Activated naive CD8-positive, alpha-beta T cell treated with anti-CD3 and anti-CD28 coated beads, Interleukin-2, amount 50 U/mL, for 24 hours (primary cell): ENCODE measurements at regions not wholly inside any gene's neighbourhood (a gene's known extent, or its start where the extent isn't known, plus 50 kb on each side); places are given as distances from the start of the nearest gene placed in this dataset.

Source experiments
- ATAC-seq: fragments of 150-1000 bp; cut with Tn5 transposase; one replicate; pipeline ENCODE4 v1.10.0; 2021
- DNase-seq: peaks from one replicate; pipeline ENCODE4 v3.0.0; 2021
- H3K27ac Mint-ChIP-seq: one replicate; pipeline ENCODE4 v1.8.0; 2021; ENCODE audit warnings: mild to moderate bottlenecking, mixed read lengths
- H3K27me3 Mint-ChIP-seq: one replicate; pipeline ENCODE4 v1.8.0; 2021; ENCODE audit warnings: mixed read lengths
- H3K36me3 Mint-ChIP-seq: one replicate; pipeline ENCODE4 v1.8.0; 2021; ENCODE audit warnings: low read depth, mixed read lengths
- H3K4me1 Mint-ChIP-seq: one replicate; pipeline ENCODE4 v1.8.0; 2021; ENCODE audit warnings: mixed read lengths
- H3K4me3 Mint-ChIP-seq: one replicate; pipeline ENCODE4 v1.8.0; 2021; ENCODE audit warnings: mild to moderate bottlenecking, moderate library complexity, mixed read lengths
- H3K9me3 Mint-ChIP-seq: one replicate; pipeline ENCODE4 v1.8.0; 2021; ENCODE audit warnings: mixed read lengths

DNA sequence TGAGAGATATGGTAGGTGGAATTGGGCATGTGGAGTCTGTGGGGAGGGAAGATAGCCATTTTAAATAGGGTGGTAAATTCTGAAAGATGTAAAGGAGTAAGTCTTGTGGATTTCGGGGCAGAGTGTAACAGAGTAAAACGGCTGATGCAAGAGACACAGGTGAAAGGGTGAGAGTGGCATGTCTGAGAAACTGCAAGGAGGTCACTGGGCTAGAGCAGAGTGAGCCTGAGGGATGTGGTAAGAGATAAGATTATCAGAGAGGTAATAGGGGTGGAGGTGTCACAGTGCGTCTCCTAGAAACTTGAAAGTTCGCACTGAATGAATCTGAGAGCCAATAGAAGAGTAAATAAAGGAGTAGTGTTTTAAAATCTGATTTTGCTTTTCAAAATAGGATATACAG is 308.1 kb downstream of the EPM2A start:
- no peaks in the 10 kb centered on the region for H3K4me1 Mint-ChIP-seq
- no peak for DNase-seq
- no peak overlapping the region for H3K4me3 Mint-ChIP-seq
- H3K9me3 Mint-ChIP-seq: no peaks in the 10 kb centered on the region
- no peaks in the 10 kb centered on the region for H3K36me3 Mint-ChIP-seq
- no peak overlapping the region for H3K27ac Mint-ChIP-seq
- no peak for ATAC-seq
- peaks cover 3% of the 10 kb centered on the region for H3K27me3 Mint-ChIP-seq

DNA sequence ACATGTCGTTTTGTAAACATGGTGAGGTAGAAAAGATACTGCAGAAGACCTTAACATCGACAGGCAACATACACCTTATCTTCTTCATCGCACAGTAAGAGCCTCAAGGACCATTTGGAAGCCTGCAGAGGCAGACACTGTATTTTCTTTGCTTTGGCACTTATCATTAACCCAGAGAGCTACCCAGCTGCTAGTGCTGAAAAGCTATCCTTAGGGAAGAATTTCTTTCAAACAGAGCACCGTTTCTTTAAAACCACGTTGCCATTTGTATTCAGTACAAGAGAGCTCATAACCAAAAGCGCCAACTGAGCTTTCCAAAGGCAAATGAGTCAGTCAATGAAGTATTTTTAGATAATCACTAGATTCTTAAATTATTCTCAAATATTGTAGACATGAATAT is 306.6 kb downstream of the EPM2A start:
- ATAC-seq: no peak
- H3K27ac Mint-ChIP-seq: no peak overlapping the region
- H3K27me3 Mint-ChIP-seq: no peaks in the 10 kb centered on the region
- H3K4me3 Mint-ChIP-seq: no peak overlapping the region
- H3K4me1 Mint-ChIP-seq: no peaks in the 10 kb centered on the region
- no peaks in the 10 kb centered on the region for H3K9me3 Mint-ChIP-seq
- H3K36me3 Mint-ChIP-seq: no peaks in the 10 kb centered on the region
- DNase-seq: no peak

DNA sequence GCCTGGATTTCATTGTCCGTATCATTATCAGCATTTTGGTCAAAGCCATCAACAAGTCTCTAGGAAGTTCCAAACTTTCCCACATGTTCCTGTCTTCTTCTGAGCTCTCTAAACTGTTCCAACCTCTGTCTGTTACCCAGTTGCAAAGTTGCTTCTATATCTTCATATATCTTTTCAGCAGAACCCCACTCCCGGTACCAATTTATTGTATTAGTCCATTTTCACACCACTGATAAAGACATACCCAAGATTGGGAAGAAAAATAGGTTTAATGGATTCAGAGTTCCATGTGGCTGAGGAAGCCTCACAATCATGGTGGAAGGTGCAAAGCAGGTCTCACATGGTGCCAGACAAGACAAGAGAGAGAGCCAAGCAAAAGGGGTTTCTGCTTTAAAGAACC is 293.2 kb downstream of the EPM2A start:
- H3K27ac Mint-ChIP-seq: no peak overlapping the region
- DNase-seq (no peak), ATAC-seq (no peak)
- H3K4me3 Mint-ChIP-seq: no peak overlapping the region
- H3K4me1 Mint-ChIP-seq: no peaks in the 10 kb centered on the region
- peaks cover 44% of the 10 kb centered on the region for H3K9me3 Mint-ChIP-seq
- H3K36me3 Mint-ChIP-seq: peaks cover 1% of the 10 kb centered on the region
- H3K27me3 Mint-ChIP-seq: no peaks in the 10 kb centered on the region

DNA sequence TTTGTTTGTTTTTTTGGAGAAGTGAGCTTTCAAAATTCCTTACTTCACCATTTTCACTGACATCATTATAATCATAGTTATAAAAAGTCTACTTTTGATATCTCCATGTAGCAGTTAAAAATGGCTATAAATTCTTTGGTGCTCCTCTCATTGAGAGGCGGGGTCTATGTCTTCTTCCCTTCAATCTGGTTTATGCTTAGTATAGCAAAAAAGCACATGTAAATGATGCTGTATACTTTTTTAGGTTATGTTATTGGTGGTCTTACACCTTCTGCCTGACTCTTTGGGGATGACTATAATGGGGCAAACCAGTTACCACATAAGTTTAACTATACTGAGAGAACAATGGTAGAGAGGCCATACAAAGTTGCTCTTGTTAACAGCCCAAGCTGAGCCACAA is 289.6 kb downstream of the EPM2A start:
- no peaks in the 10 kb centered on the region for H3K4me1 Mint-ChIP-seq
- ATAC-seq (no peak), DNase-seq (no peak)
- H3K4me3 Mint-ChIP-seq: no peak overlapping the region
- H3K9me3 Mint-ChIP-seq: peaks cover 46% of the 10 kb centered on the region
- no peaks in the 10 kb centered on the region for H3K27me3 Mint-ChIP-seq
- no peak overlapping the region for H3K27ac Mint-ChIP-seq
- peaks cover 1% of the 10 kb centered on the region for H3K36me3 Mint-ChIP-seq

DNA sequence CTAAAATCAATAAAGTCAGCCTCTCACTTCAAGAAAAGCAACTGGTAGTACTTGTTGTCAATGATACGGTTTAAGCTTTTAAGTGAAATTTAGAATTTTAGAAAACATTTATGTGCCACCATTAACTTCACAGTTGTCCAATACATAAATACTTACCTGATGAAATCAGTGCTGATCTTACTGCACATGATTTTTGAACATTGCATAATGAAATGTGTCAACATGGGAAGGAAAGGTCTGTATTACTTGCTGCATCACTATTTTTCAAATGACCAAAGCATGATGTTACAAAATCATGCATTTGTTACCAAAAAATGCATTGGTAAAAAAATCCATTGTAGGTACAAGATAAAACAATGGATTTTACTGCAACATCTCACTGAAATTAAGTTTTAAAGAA is 284.3 kb downstream of the EPM2A start:
- H3K9me3 Mint-ChIP-seq: peaks cover 13% of the 10 kb centered on the region
- no peak overlapping the region for H3K27ac Mint-ChIP-seq
- H3K27me3 Mint-ChIP-seq: no peaks in the 10 kb centered on the region
- DNase-seq (no peak), ATAC-seq (no peak)
- no peak overlapping the region for H3K4me3 Mint-ChIP-seq
- no peaks in the 10 kb centered on the region for H3K4me1 Mint-ChIP-seq
- H3K36me3 Mint-ChIP-seq: no peaks in the 10 kb centered on the region

DNA sequence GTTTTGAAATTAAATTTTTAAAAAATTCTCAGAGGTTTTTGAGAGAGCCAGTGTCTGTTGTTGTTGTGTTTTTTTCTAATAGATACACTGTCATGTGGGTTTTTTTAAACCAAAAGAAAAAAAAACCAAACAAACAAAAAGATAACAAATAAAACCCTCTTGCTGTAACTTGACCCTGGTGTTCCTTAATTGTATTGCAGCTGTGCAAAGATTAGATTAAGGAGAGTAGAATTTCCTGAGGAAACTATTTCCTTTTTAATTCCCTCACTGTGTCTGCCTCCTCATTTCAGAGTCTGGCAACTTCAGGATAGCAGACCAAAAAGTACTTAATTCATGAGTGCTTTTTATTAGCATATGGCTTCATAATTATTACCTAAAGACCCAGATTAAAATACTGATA is 281.9 kb downstream of the EPM2A start:
- DNase-seq (no peak), ATAC-seq (no peak)
- Mint-ChIP-seq H3K27me3 (no peaks in the 10 kb centered on the region), H3K4me3 (no peak overlapping the region), H3K27ac (no peak overlapping the region), H3K36me3 (no peaks in the 10 kb centered on the region), H3K9me3 (no peaks in the 10 kb centered on the region), H3K4me1 (no peaks in the 10 kb centered on the region)

DNA sequence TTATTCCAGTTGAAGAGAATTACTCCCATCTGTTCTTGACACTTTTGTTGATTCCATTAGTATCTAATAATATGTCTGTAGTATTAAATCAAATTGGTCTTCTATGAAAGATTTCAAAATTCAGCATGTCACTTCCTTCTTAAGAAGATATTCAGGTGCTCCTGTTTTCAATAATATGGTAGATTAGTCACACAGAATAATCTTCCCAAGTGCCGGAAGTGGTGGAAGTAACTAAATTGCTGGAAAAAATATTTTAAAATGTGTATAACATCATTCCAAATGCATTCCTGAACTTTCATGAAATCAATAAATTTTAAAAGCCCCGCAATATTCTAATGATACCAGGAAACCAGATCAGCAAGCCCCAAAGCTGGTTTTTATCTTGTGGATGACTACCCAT is 281.3 kb downstream of the EPM2A start:
- ATAC-seq: no peak
- Mint-ChIP-seq H3K27ac (no peak overlapping the region), H3K4me1 (no peaks in the 10 kb centered on the region), H3K36me3 (no peaks in the 10 kb centered on the region), H3K9me3 (no peaks in the 10 kb centered on the region), H3K27me3 (no peaks in the 10 kb centered on the region), H3K4me3 (no peak overlapping the region)
- no peak for DNase-seq

DNA sequence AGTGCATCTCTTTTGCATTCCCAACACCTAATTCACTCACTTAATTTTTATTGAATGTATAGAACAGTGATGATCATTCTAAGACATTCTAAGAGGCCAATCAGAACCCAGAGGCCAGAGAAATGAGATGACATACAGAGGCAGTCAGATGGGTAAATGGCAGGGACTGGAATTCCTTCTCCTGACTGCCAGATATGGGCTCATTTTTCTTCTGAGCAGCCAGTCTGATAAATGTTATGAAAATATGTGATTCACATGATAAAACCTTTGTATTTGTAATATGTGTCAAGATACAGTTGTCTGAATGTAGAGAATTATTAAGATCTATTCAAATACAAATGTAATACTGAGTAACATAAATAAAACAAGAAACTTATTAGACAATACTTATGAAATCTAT is 277.8 kb downstream of the EPM2A start:
- no peaks in the 10 kb centered on the region for H3K36me3 Mint-ChIP-seq
- DNase-seq: no peak

DNA sequence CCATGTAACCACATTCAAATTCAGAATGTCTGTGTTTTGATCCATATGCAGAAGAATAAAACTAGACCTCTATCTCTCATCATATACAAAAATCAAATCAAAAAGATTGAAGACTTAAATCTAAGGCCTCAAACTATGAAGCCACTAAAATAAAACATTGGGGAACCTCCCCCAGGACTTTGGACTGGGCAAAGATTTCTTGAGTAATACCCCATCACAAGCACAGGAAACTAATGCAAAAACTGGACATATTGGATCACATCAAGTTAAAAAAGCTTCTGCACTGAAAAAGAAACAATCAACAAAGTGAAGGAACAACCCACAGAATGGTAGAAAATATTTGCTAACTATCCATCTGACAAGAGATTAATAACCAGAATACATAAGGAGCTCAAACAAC is 266.8 kb downstream of the EPM2A start:
- ATAC-seq (no peak), DNase-seq (no peak)
- Mint-ChIP-seq H3K4me3 (no peak overlapping the region), H3K36me3 (no peaks in the 10 kb centered on the region), H3K27ac (no peak overlapping the region), H3K9me3 (peaks cover 17% of the 10 kb centered on the region), H3K27me3 (peaks cover 2% of the 10 kb centered on the region), H3K4me1 (no peaks in the 10 kb centered on the region)

More for the DNA sequence above, 277.8 kb downstream of the EPM2A start:
- Mint-ChIP-seq H3K9me3 (no peaks in the 10 kb centered on the region), H3K27ac (no peak overlapping the region), H3K4me3 (no peak overlapping the region), H3K27me3 (no peaks in the 10 kb centered on the region), H3K4me1 (no peaks in the 10 kb centered on the region)
- ATAC-seq: no peak

DNA sequence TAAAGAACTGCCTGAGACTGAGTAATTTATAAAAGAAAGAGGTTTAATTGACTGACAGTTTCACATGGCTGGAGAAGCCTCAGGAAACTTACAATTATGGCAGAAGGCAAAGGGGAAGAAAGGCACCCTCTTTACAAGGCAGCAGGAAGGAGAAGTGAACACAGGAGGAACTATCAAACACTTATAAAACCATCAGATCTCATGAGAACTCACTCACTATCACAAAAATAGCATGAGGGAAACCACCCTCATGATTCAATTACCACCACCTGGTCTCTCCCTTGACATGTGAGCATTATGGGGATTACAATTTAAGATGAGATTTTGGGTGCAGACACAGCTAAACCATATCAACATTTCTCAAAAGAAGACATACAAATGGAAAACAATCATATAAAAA is 266.3 kb downstream of the EPM2A start:
- Mint-ChIP-seq H3K4me1 (no peaks in the 10 kb centered on the region), H3K27ac (no peak overlapping the region), H3K36me3 (no peaks in the 10 kb centered on the region), H3K9me3 (peaks cover 21% of the 10 kb centered on the region), H3K4me3 (no peak overlapping the region), H3K27me3 (peaks cover 2% of the 10 kb centered on the region)
- no peak for DNase-seq
- ATAC-seq: no peak

DNA sequence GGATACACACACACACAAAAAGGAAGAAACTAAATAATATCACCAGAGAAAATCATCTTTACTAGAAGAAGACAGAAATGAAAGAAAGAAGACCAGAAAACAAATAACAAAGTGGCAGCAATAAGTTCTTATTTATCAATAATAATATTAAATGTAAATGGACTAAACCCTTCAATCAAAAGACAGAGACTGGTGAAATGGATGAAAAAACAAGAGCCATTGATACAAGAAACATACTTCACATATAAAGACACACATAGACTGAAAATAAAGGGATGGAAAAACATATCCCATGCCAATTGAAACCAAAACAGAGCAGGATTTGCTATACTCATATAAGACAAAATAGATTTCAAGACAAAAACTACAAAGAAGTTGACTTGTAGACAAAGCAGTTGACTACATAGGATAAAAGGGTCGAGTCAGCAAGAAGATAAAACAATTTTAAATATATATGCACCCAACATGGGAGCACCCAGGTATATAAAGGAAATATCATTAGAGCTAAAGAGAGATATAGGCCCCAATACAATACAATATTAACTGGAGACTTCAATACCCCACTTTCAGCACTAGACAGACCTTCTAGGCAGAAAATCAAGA is 259.4 kb downstream of the EPM2A start:
- Mint-ChIP-seq H3K9me3 (peaks cover 38% of the 10 kb centered on the region), H3K4me1 (no peaks in the 10 kb centered on the region), H3K4me3 (no peak overlapping the region)

DNA sequence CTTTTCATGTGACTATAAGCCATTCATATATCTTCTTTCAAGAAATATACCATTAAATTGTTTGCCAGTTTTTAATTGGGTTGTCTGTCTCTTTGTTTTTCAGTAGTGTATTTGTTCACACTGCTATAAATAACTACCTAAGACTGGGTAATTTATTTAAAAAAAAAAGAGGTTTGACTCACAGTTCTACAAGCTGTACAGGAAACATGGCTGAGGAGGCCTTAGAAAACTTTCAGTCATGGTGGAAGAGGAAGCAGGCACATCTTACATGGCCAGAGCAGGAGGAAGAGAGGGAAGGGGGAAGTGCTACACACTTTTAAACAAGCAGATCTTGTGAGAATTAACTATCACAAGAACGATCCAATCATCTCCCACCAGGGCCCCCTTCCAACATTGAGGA is 255.3 kb downstream of the EPM2A start:
- H3K4me3 Mint-ChIP-seq: no peak overlapping the region
- H3K27me3 Mint-ChIP-seq: no peaks in the 10 kb centered on the region
- H3K36me3 Mint-ChIP-seq: no peaks in the 10 kb centered on the region
- peaks cover 26% of the 10 kb centered on the region for H3K9me3 Mint-ChIP-seq
- H3K4me1 Mint-ChIP-seq: no peaks in the 10 kb centered on the region
- no peak overlapping the region for H3K27ac Mint-ChIP-seq
- ATAC-seq: no peak
- no peak for DNase-seq

More for the DNA sequence above, 259.4 kb downstream of the EPM2A start:
- Mint-ChIP-seq H3K27me3 (no peaks in the 10 kb centered on the region), H3K36me3 (no peaks in the 10 kb centered on the region), H3K27ac (no peak overlapping the region)
- no peak for ATAC-seq
- DNase-seq: no peak

DNA sequence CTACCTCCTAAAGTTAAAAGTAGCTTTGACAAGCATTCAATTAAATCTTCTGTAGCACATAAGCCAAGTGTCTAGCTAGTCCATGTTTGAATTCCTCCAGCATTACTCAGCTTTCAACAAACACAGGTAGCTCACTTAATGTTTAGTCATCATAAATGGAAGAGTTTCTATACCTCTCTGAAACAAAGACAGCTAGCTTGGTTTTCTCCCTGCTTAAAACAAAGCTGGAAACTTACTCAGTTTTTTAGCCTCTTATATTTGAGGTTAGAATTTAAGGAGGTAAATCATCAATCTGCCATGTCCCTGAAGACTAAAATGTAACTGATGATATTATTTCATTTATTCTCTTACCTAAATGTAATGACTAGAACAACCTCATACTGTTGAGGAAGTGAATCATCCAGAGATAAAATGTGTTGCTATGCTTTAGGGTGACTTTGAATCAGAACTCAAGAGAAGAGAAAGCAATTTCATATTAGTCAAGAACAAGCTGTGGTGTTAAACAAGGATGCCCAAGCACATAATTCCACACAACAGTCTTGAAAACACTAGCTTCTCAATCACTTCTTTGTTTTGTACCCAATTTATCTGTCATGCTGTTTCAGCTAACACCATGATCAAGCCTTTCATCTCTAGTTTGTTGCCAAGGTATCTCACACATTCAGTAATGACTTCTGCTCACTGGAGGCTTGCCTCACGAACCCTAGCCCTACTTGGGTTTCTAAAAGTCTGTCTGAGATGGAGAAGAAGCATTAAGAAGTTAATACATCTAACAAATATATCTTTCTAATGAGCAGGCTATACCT is 251.9 kb downstream of the EPM2A start:
- DNase-seq: no peak
- Mint-ChIP-seq H3K36me3 (no peaks in the 10 kb centered on the region), H3K4me3 (no peak overlapping the region), H3K27me3 (no peaks in the 10 kb centered on the region), H3K27ac (no peak overlapping the region), H3K4me1 (no peaks in the 10 kb centered on the region), H3K9me3 (peaks cover 16% of the 10 kb centered on the region)
- no peak for ATAC-seq

DNA sequence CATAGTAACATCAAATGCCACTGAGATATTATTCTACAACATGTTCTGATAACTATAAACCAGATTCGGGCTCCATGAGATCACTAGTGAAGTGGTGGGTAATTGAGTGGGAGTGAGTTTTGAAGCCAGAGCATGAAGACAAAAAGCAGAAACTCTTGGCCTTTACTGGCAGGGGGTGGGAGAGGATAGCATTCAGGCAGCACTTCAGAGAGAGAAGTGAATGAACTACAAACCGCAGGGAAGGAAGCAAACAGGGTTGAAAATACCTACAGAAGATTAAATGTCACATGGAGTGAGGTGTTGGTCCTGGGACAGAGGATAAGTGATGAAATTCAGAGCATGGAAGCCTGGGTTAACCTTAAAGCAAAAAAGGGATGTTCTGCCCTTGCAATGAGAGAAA is 250.0 kb downstream of the EPM2A start:
- Mint-ChIP-seq H3K9me3 (peaks cover 7% of the 10 kb centered on the region), H3K4me1 (no peaks in the 10 kb centered on the region), H3K4me3 (no peak overlapping the region), H3K27me3 (no peaks in the 10 kb centered on the region), H3K36me3 (no peaks in the 10 kb centered on the region), H3K27ac (no peak overlapping the region)
- ATAC-seq (no peak), DNase-seq (no peak)

DNA sequence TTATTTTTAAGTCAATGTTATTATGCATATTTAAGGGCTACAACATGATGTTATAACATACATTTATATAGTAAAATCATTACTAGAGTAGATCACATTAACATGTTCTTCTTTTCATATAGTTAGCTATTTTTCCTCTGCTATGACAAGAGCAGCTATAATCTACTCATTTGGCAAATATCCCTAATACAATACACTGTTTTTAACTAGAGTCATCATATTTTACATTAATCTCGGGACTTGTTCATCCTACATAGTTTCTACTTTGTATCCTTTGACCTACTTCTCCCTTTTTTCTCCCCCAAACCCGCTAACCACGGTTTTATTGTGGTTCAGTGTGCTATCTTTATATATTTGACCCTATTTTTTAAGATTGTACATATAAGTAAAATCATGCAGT is 249.0 kb downstream of the EPM2A start:
- Mint-ChIP-seq H3K36me3 (no peaks in the 10 kb centered on the region), H3K4me1 (no peaks in the 10 kb centered on the region), H3K9me3 (peaks cover 7% of the 10 kb centered on the region), H3K4me3 (no peak overlapping the region), H3K27ac (no peak overlapping the region), H3K27me3 (no peaks in the 10 kb centered on the region)
- ATAC-seq (no peak), DNase-seq (no peak)
